ENCODE measurements at regions not wholly inside any gene's neighbourhood (a gene's known extent, or its start where the extent isn't known, plus 50 kb on each side); places are given as distances from the start of the nearest gene placed in this dataset.
"Not testable (repeated sequence)": the region's sequence is repeated elsewhere in the genome, so short reads cannot be mapped to it uniquely, and the experiment has no call there.

- no peak for DNase-seq
Observed at GRCh38 chr10:18875477-18875876, 173.1 kb upstream of the MALRD1 start.

GRCh38 chr10:18879284-18879683, 169.3 kb upstream of the MALRD1 start:
- DNase-seq, result no peak

GRCh38 chr10:18880530-18880929, 168.1 kb upstream of the MALRD1 start:
- DNase-seq, result no peak

- DNase-seq, result no peak
Observed at GRCh38 chr10:18886102-18886501, 162.5 kb upstream of the MALRD1 start.

GRCh38 chr10:18906636-18907035, 142.0 kb upstream of the MALRD1 start:
- DNase-seq, result no peak

- DNase-seq, result not testable (repeated sequence)
Observed at GRCh38 chr10:18917431-18917830, 131.2 kb upstream of the MALRD1 start.

- no peak for DNase-seq
Observed at GRCh38 chr10:18918532-18918931, 130.1 kb upstream of the MALRD1 start.

- no peak for DNase-seq
Observed at GRCh38 chr10:18949391-18949790, 99.2 kb upstream of the MALRD1 start.

- not testable (repeated sequence) for DNase-seq
Observed at GRCh38 chr10:18951072-18951823, 97.4 kb upstream of the MALRD1 start.

- no peak for DNase-seq
Observed at GRCh38 chr10:18955061-18955460, 93.5 kb upstream of the MALRD1 start.

- DNase-seq, result no peak
Observed at GRCh38 chr10:18959369-18959768, 89.2 kb upstream of the MALRD1 start.

GRCh38 chr10:18960466-18961079, 88.0 kb upstream of the MALRD1 start:
- DNase-seq, result no peak

GRCh38 chr10:18968159-18968558, 80.4 kb upstream of the MALRD1 start:
- DNase-seq, result no peak

- DNase-seq, result no peak
Observed at GRCh38 chr10:18976696-18977251, 71.8 kb upstream of the MALRD1 start.

GRCh38 chr10:18980089-18980629, 68.4 kb upstream of the MALRD1 start:
- no peak for DNase-seq

- DNase-seq, result no peak
Observed at GRCh38 chr10:18984531-18984930, 64.1 kb upstream of the MALRD1 start.

GRCh38 chr10:18988338-18988737, 60.3 kb upstream of the MALRD1 start:
- no peak for DNase-seq
